Heart left ventricle (tissue), 13 donors: ENCODE measurements at regions not wholly inside any gene's neighbourhood (a gene's known extent, or its start where the extent isn't known, plus 50 kb on each side); places are given as distances from the start of the nearest gene placed in this dataset.

Source experiments
- POLR2A ChIP-seq, 2 donors: fragments of 450-650 bp; IDR thresholded peaks; one replicate each; pipeline ENCODE4 v1.6.1; 2017; ENCODE audit warnings: antibody characterized with exemption in 2 of 2, mild to moderate bottlenecking in 2 of 2, moderate library complexity in 2 of 2
- TF ChIP-seq, protein P1 (sequence below), 12 donors: fragments of 200-600 bp; sonication (generic) in 4 of 12; IDR thresholded peaks; one replicate each; pipeline versions ENCODE4 v1.5.0 to v1.8.0; 2018 to 2022; ENCODE audit warnings: antibody characterized with exemption in 12 of 12, mild to moderate bottlenecking in 5 of 12
- donor health status: ischemic (EF 13 %, LVEDD 7.1; RV severe dilation, severe dysfunction).
- donor health status: DM: no; HTN: yes; CAD: no.
- donor health status: DM: no; HTN: no; CAD: no.
- donor health status: ischemic (EF 25% LVEDD 6.9; RV normal size, moderate dysfunction).
- donor health status: ischemic (EF 25% LVEDD 5.7; RV mildly dilated, moderate dysfunction).
- donor health status: ischemic (EF 35%, LVEDD 5.7; RV mildly dilated, moderate dysfunction).
- donor health status: nonischemic (EF 11% LVEDD 7.7; RV severe dilation, severe dysfunction).
- donor health status: DM: yes; HTN: yes; CAD: no.
- donor health status: PGD.
- donor health status: ischemic (EF 29% LVEDD 5.4; RV normal size, mild dysfunction).
- donor health status: nonischemic (EF 23%, LVEDD 6.1; RV moderate dilation, normal function).

DNA sequence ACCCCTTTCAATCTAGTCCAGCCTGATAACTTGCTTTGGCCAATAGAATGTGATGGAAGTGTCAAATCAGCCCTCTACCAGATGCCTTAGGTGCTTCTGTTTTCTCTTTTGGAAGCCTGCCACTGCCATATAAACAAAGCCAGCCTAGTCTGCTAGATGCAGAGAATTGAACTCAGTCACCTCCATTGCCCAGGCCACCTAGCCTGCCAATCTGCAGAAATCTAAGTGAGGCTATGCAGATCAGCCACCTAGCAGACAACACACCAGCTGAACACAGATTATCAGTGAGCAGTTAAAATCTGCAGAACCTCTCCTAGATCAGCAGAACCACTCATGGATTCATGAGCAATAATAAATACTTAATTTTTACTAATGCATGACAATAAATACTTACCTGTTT lies 1108.2 kb downstream of the PCDH18 start:
- TF ChIP-seq, protein P1, sequence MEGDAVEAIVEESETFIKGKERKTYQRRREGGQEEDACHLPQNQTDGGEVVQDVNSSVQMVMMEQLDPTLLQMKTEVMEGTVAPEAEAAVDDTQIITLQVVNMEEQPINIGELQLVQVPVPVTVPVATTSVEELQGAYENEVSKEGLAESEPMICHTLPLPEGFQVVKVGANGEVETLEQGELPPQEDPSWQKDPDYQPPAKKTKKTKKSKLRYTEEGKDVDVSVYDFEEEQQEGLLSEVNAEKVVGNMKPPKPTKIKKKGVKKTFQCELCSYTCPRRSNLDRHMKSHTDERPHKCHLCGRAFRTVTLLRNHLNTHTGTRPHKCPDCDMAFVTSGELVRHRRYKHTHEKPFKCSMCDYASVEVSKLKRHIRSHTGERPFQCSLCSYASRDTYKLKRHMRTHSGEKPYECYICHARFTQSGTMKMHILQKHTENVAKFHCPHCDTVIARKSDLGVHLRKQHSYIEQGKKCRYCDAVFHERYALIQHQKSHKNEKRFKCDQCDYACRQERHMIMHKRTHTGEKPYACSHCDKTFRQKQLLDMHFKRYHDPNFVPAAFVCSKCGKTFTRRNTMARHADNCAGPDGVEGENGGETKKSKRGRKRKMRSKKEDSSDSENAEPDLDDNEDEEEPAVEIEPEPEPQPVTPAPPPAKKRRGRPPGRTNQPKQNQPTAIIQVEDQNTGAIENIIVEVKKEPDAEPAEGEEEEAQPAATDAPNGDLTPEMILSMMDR (IDR thresholded peaks at IDR 0.05): no peak
- TF ChIP-seq POLR2A (IDR thresholded peaks at IDR 0.05): no peak
